HK-2 (cell line): ENCODE measurements at regions not wholly inside any gene's neighbourhood (a gene's known extent, or its start where the extent isn't known, plus 50 kb on each side); places are given as distances from the start of the nearest gene placed in this dataset.
"Not testable (repeated sequence)": the region's sequence is repeated elsewhere in the genome, so short reads cannot be mapped to it uniquely, and the experiment has no call there.

Source experiments
- DNase-seq: peaks from one replicate; pipeline ENCODE4 v3.0.0-alpha.2; 2018; ENCODE audit not compliant: unreplicated experiment

GRCh38 chr17:22131740-22132139 is 439.4 kb downstream of the KCNJ18 start:
- no peak for DNase-seq

GRCh38 chr17:22138861-22139469 is 446.6 kb downstream of the KCNJ18 start:
- no peak for DNase-seq

GRCh38 chr17:22142091-22142490 is 449.8 kb downstream of the KCNJ18 start:
- no peak for DNase-seq

- DNase-seq: no peak
Observed at GRCh38 chr17:22145605-22146178, 453.4 kb downstream of the KCNJ18 start.

GRCh38 chr17:22158364-22158763 is 466.0 kb downstream of the KCNJ18 start:
- no peak for DNase-seq

- no peak for DNase-seq
Observed at GRCh38 chr17:22161376-22161775, 469.1 kb downstream of the KCNJ18 start.

GRCh38 chr17:22171631-22172030 is 479.3 kb downstream of the KCNJ18 start:
- DNase-seq: no peak

GRCh38 chr17:22193113-22193512 is 500.8 kb downstream of the KCNJ18 start:
- no peak for DNase-seq

GRCh38 chr17:22200187-22200586 is 507.9 kb downstream of the KCNJ18 start:
- DNase-seq: not testable (repeated sequence)

GRCh38 chr17:22202702-22203101 is 510.4 kb downstream of the KCNJ18 start:
- no peak for DNase-seq

- DNase-seq: no peak
Observed at GRCh38 chr17:22203208-22203715, 510.9 kb downstream of the KCNJ18 start.

GRCh38 chr17:22204076-22204475 is 511.8 kb downstream of the KCNJ18 start:
- not testable (repeated sequence) for DNase-seq

- DNase-seq: not testable (repeated sequence)
Observed at GRCh38 chr17:22210212-22210611, 517.9 kb downstream of the KCNJ18 start.

- DNase-seq: not testable (repeated sequence)
Observed at GRCh38 chr17:22213169-22213568, 520.8 kb downstream of the KCNJ18 start.

- DNase-seq: no peak
Observed at GRCh38 chr17:22217135-22217534, 524.8 kb downstream of the KCNJ18 start.

- DNase-seq: no peak
Observed at GRCh38 chr17:22221344-22221743, 529.0 kb downstream of the KCNJ18 start.

- DNase-seq: not testable (repeated sequence)
Observed at GRCh38 chr17:22226477-22226876, 534.2 kb downstream of the KCNJ18 start.

- not testable (repeated sequence) for DNase-seq
Observed at GRCh38 chr17:22226932-22227331, 534.6 kb downstream of the KCNJ18 start.

- DNase-seq: not testable (repeated sequence)
Observed at GRCh38 chr17:22227699-22228553, 535.6 kb downstream of the KCNJ18 start.

GRCh38 chr17:22229821-22230220 is 537.5 kb downstream of the KCNJ18 start:
- DNase-seq: not testable (repeated sequence)

- DNase-seq: no peak
Observed at GRCh38 chr17:22233382-22233781, 541.1 kb downstream of the KCNJ18 start.

- no peak for DNase-seq
Observed at GRCh38 chr17:22242472-22242871, 550.1 kb downstream of the KCNJ18 start.

- no peak for DNase-seq
Observed at GRCh38 chr17:22251498-22251897, 559.2 kb downstream of the KCNJ18 start.
